Ovary (tissue), 7 donors: ENCODE measurements at regions not wholly inside any gene's neighbourhood (a gene's known extent, or its start where the extent isn't known, plus 50 kb on each side); places are given as distances from the start of the nearest gene placed in this dataset.

ENCODE experiments used
- DNase-seq, 5 donors: peaks; one replicate each; pipeline ENCODE4 v3.0.0-alpha.2; 2019 to 2020
- H3K27ac ChIP-seq, 2 donors: fragments of 200-600 bp; one replicate each; pipeline versions ENCODE4 v1.5.1 to v1.8.0; 2019 to 2022
- H3K27me3 ChIP-seq: fragments of 200-600 bp; one replicate; pipeline ENCODE4 v1.8.0; 2022
- H3K36me3 ChIP-seq: fragments of 200-600 bp; sonication (generic); one replicate; pipeline ENCODE4 v1.5.1; 2019
- H3K4me1 ChIP-seq: one replicate; pipeline ENCODE4 v1.8.1; 2013; ENCODE audit warnings: mild to moderate bottlenecking, moderate library complexity; ENCODE audit not compliant: insufficient read depth
- H3K4me3 ChIP-seq: fragments of 200-600 bp; sonication (generic); one replicate; pipeline ENCODE4 v1.5.1; 2017
- H3K9me3 ChIP-seq, 2 donors: fragments of 200-600 bp in 1 of 2; sonication (generic) in 1 of 2; one replicate each; pipeline versions ENCODE4 v1.5.1 to v1.8.1; 2013 to 2019; ENCODE audit warnings: mild to moderate bottlenecking in 1 of 2, moderate library complexity in 1 of 2
- EP300 ChIP-seq: sonication (generic); formaldehyde crosslinking; IDR thresholded peaks from one replicate; pipeline ENCODE4 v1.6.1; 2017; ENCODE audit warnings: antibody characterized with exemption
- POLR2A ChIP-seq: fragments of 450-650 bp; IDR thresholded peaks from one replicate; pipeline ENCODE4 v1.6.1; 2017; ENCODE audit warnings: antibody characterized with exemption, mild to moderate bottlenecking, moderate library complexity
- WGBS, 3 donors: extraction: QIAGEN DNeasy Blood & Tissue Kit in 1 of 3; methylation state at CpG; one replicate each; pipeline versions ENCODE4 v1.1.5 to v1.1.7; 2013 to 2017; 5-methylcytosine and 5-hydroxymethylcytosine counted together
- intact Hi-C, 4 donors: fragments of 100-400 bp; cut with DNase I; formaldehyde crosslinking; loops; one replicate each; pipeline versions ENCODE4 v1.11.0 to v1.15.1; 2022 to 2023
- TF ChIP-seq, protein P1 (sequence below), 3 donors: fragments of 450-650 bp in 2 of 3; fragments of 200-600 bp in 1 of 3; IDR thresholded peaks; one replicate each; pipeline versions ENCODE4 v1.5.1 to v1.8.0; 2016 to 2022; ENCODE audit warnings: antibody characterized with exemption in 3 of 3, mild to moderate bottlenecking in 1 of 3
- donor health status: DM: no; HTN: no; CAD: no; lungs with moderate emphysema.
- donor health status: DM: no; HTN: no; CAD: no.
- donor health status: Bipolar disorder and iron deficiency.
- donor health status: DM: no; HTN: no; CAD: no.
- donor health status: DM: yes; HTN: yes; CAD: no.

DNA sequence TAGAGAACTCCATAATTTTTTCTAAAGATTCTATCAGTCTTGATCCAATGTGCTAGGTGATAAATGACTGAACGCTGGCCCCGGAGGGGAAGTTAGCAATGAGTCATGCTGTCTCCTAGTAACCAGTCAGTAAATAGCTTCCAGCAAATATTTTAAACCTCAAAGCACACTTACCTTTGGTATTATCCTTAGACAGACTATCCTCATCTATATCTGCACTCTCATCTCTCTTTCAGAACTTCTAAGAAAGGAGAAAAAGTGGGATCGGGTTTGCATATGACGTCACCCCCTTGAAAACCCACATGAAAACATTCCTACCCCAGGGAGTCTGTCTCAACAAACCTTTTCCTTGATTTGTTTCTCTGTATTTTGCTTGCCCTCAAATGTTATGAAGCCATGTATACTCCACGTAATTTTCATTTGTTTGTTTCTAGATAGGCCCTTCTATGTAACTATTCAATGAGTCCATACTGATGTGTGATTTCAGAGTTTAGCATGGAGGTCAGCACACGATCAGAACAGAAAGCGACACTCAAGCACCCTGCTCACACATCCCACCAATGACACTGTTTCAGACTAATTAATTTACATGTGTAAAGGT lies 174.9 kb upstream of the NRP1 start:
- peak in 1 of 5 donors; percentile 37 for DNase-seq
- TF ChIP-seq EP300, result no peak
- TF ChIP-seq, protein P1, sequence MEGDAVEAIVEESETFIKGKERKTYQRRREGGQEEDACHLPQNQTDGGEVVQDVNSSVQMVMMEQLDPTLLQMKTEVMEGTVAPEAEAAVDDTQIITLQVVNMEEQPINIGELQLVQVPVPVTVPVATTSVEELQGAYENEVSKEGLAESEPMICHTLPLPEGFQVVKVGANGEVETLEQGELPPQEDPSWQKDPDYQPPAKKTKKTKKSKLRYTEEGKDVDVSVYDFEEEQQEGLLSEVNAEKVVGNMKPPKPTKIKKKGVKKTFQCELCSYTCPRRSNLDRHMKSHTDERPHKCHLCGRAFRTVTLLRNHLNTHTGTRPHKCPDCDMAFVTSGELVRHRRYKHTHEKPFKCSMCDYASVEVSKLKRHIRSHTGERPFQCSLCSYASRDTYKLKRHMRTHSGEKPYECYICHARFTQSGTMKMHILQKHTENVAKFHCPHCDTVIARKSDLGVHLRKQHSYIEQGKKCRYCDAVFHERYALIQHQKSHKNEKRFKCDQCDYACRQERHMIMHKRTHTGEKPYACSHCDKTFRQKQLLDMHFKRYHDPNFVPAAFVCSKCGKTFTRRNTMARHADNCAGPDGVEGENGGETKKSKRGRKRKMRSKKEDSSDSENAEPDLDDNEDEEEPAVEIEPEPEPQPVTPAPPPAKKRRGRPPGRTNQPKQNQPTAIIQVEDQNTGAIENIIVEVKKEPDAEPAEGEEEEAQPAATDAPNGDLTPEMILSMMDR (IDR thresholded peaks at IDR 0.05), result no peak
- TF ChIP-seq POLR2A, result no peak
- Histone ChIP-seq H3K27ac (no peak overlapping the region), H3K36me3 (no peaks in the 10 kb centered on the region), H3K4me1 (no peaks in the 10 kb centered on the region), H3K27me3 (no peaks in the 10 kb centered on the region), H3K9me3 (no peaks in the 10 kb centered on the region), H3K4me3 (no peak overlapping the region)
- intact Hi-C loops, result no loop called here
- 30 to 35% (median 30%) methylated on average over 7 of the region's 7 CpGs for WGBS, 3 donors

DNA sequence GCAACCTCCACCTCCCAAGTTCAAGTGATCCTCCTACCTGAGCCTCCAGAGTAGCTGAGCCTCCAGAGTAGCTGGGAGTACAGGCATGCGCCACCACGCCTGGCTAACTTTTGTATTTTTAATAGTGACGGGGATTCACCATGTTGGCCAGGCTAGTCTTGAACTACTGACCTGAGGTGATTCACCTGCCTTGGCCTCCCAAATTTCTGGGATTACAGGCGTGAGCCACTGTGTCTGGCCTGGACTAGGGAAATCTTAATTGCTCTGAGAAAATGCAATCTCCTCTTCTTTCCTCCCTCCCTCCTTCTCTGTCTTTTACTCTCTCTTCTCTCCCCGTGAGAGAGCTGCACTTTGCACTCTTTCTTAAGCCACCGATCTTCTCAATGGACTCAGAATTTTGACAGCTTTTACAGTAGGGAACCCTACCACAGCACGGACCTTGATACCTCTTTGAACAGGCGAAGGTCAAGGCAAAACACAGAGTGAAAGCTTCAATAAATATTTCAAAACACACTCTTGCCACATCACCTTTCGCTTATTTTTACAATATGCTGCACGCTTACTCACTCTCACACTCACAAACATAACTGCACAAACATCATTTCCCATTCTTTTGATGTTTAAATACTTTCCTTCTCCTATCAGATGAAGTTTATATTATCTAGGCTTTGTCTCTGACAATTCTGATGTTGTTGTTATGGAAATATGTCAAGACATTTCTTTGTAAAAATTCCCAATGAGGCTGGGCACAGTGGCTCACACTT lies 173.4 kb upstream of the NRP1 start:
- intact Hi-C loops, result no loop called here
- H3K4me3 ChIP-seq, result no peak overlapping the region
- H3K27me3 ChIP-seq, result no peaks in the 10 kb centered on the region
- TF ChIP-seq POLR2A (no peak), EP300 (no peak)
- TF ChIP-seq, protein P1 (IDR thresholded peaks at IDR 0.05), result no peak
- H3K4me1 ChIP-seq, result no peaks in the 10 kb centered on the region
- H3K36me3 ChIP-seq, result no peaks in the 10 kb centered on the region
- H3K9me3 ChIP-seq, result no peaks in the 10 kb centered on the region
- 93 to 95% (median 94%) methylated on average over 10 of the region's 10 CpGs for WGBS, 3 donors
- H3K27ac ChIP-seq, result no peak overlapping the region
- no peak for DNase-seq

DNA sequence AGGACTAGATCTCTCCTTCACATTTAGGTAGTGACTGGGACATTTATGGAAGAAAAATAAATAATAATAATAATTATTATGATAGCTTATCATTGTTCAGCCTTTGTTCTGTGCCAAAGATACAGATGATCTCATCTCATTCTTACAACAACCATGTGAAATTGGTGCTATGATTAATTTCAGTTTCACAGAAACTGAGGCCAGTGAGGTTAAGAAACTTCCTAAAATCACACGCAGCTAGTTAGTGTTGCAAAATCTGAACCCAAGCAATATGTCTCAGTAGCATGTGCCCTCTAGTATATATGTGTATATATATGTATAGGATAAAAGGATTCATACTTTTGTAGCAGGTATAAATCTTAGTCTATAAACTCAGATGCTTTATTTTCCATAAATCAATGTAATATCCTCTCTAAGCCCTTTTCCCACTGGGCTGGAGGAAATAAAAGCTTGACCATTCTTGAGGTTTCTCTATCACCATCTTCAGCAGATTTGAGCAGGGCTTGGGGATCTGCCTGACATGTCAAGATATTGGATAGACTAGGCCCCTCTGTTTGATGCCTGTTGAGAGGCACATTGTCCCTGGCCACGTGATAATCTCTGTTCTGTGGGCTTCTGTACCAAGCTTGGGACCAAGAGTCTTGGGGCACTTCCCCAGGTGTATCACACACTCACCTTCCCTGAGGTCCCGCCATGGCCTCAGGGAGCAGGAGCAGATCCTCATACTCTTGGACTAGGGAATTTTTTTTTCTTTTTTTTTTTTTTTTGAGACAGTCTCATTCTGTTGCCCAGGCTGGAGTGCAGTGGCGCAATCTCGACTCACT lies 172.6 kb upstream of the NRP1 start:
- 84 to 93% (median 89%) methylated on average over 5 of the region's 5 CpGs for WGBS, 3 donors
- Histone ChIP-seq H3K27ac (no peak overlapping the region), H3K9me3 (no peaks in the 10 kb centered on the region), H3K4me3 (no peak overlapping the region), H3K36me3 (no peaks in the 10 kb centered on the region), H3K27me3 (no peaks in the 10 kb centered on the region), H3K4me1 (no peaks in the 10 kb centered on the region)
- DNase-seq, result no peak
- TF ChIP-seq POLR2A (no peak), EP300 (no peak)
- TF ChIP-seq, protein P1 (IDR thresholded peaks at IDR 0.05), result no peak
- intact Hi-C loops, result no loop called here

DNA sequence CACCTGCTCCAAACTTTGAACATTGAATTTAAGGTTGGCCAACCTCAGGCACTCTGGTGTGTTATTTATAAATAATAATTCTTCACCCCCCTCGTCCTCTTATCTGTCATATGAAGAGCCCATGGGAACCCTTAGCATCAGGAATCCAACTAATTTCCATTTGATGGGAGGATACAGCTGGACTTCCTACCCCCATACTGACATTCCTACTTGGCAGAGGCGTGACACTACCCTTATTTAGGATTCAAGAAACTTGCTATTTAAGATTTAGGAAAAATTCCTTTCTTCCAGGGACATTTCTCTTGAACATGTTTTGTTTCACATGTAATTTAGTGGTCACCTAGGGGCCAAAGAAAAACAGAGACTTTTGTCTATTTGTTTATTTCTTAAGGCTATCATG lies 171.9 kb upstream of the NRP1 start:
- H3K27ac ChIP-seq, result no peak overlapping the region
- TF ChIP-seq POLR2A (no peak), EP300 (no peak)
- TF ChIP-seq, protein P1 (IDR thresholded peaks at IDR 0.05), result no peak
- 64 to 69% (median 67%) methylated on average over 2 of the region's 2 CpGs for WGBS, 3 donors
- no peaks in the 10 kb centered on the region for H3K4me1 ChIP-seq
- no peaks in the 10 kb centered on the region for H3K27me3 ChIP-seq
- no peaks in the 10 kb centered on the region for H3K9me3 ChIP-seq
- DNase-seq, result no peak
- intact Hi-C loops, result no loop called here
- H3K4me3 ChIP-seq, result no peak overlapping the region
- no peaks in the 10 kb centered on the region for H3K36me3 ChIP-seq
